Pancreas (tissue), 10 donors: ENCODE measurements at regions not wholly inside any gene's neighbourhood (a gene's known extent, or its start where the extent isn't known, plus 50 kb on each side); places are given as distances from the start of the nearest gene placed in this dataset.

Source experiments
- ATAC-seq, 4 donors: fragments of 200-7000 bp; cut with Tn5 transposase; one replicate each; pipeline versions ENCODE4 v1.8.0 to v1.9.1; 2020; ENCODE audit warnings: mild to moderate bottlenecking in 4 of 4, moderate library complexity in 4 of 4
- DNase-seq, 6 donors: peaks; one replicate each; pipeline ENCODE4 v3.0.0-alpha.2; 2020
- FAIRE-seq: peaks from 2 replicates; lab custom pipeline; 2012; peaks lifted over from hg19 to GRCh38; lab: Jason Lieb, UNC
- H3K27ac ChIP-seq, 4 donors: fragments of 200-600 bp; sonication (generic); 1 replicate in 3 of 4; 2 replicates in 1 of 4; pipeline versions ENCODE4 v1.5.0 to v1.8.0; 2020
- H3K27me3 ChIP-seq, 4 donors: fragments of 200-600 bp; one replicate each; pipeline ENCODE4 v1.8.0; 2021
- H3K36me3 ChIP-seq, 3 donors: fragments of 200-600 bp; sonication (generic) in 1 of 3; one replicate each; pipeline versions ENCODE4 v1.5.0 to v1.8.0; 2020 to 2021
- H3K4me1 ChIP-seq, 3 donors: fragments of 200-600 bp; one replicate each; pipeline ENCODE4 v1.8.0; 2021
- H3K4me3 ChIP-seq, 4 donors: fragments of 200-600 bp; sonication (generic) in 2 of 4; one replicate each; pipeline versions ENCODE4 v1.5.0 to v1.8.0; 2020 to 2021
- H3K9me3 ChIP-seq, 4 donors: fragments of 200-600 bp; one replicate each; pipeline ENCODE4 v1.8.0; 2021
- CTCF ChIP-seq, 4 donors: fragments of 200-600 bp; sonication (generic) in 3 of 4; IDR thresholded peaks; one replicate each; pipeline versions ENCODE4 v1.5.0 to v1.8.0; 2021; ENCODE audit warnings: antibody characterized with exemption in 4 of 4
- WGBS, 2 donors: extraction: QIAGEN DNeasy Blood & Tissue Kit; methylation state at CpG; one replicate each; pipeline ENCODE4 v1.1.7; 2013; 5-methylcytosine and 5-hydroxymethylcytosine counted together
- intact Hi-C, 3 donors: fragments of 100-400 bp; cut with DNase I; formaldehyde crosslinking; loops; one replicate each; pipeline versions ENCODE4 v1.11.1 to v1.14.2; 2022
- donor health status: healthy with polysubstance abuse.
- donor health status: DM: no; HTN: no; CAD: no; lungs with moderate emphysema.
- donor health status: DM: no; HTN: no; CAD: no.
- donor health status: control.
- donor health status: control.
- donor health status: Bipolar disorder and iron deficiency.
- donor health status: DM: yes; HTN: yes; CAD: no.
- donor health status: DM: no; HTN: no; CAD: no.
- donor health status: DM: no; HTN: no; CAD: no.
- donor health status: DM: yes; HTN: yes; CAD: no.

- Histone ChIP-seq H3K27ac (no peak overlapping the region), H3K36me3 (no peaks in the 10 kb centered on the region), H3K4me3 (no peak overlapping the region), H3K27me3 (peaks cover 0 to 9% (median 0%) of the 10 kb centered on the region in 4 donors), H3K9me3 (no peaks in the 10 kb centered on the region), H3K4me1 (no peaks in the 10 kb centered on the region)
- ATAC-seq (no peak), FAIRE-seq (no peak), DNase-seq (no peak)
- TF ChIP-seq CTCF (IDR thresholded peaks at IDR 0.05) = no peak
- intact Hi-C loops = no loop called here
- WGBS, 2 donors = 51 to 69% methylated on average over 8 of the region's 8 CpGs
These were observed 458.8 kb downstream of the METTL4 start for GRCh38 chr18:2112435-2113045.

GRCh38 chr18:2114289-2114688, 457.0 kb downstream of the METTL4 start:
- intact Hi-C loops = no loop called here
- Histone ChIP-seq H3K9me3 (no peaks in the 10 kb centered on the region), H3K27ac (no peak overlapping the region), H3K27me3 (peaks cover 0 to 9% (median 0%) of the 10 kb centered on the region in 4 donors), H3K4me3 (no peak overlapping the region), H3K36me3 (no peaks in the 10 kb centered on the region), H3K4me1 (no peaks in the 10 kb centered on the region)
- no peak for TF ChIP-seq CTCF (IDR thresholded peaks at IDR 0.05)
- DNase-seq = no peak
- ATAC-seq = no peak
- WGBS, 2 donors = 37 to 38% methylated on average over 2 of the region's 2 CpGs
- FAIRE-seq = no peak

GRCh38 chr18:2114765-2115164, 456.5 kb downstream of the METTL4 start:
- Histone ChIP-seq H3K27ac (no peak overlapping the region), H3K36me3 (no peaks in the 10 kb centered on the region), H3K27me3 (peaks cover 0 to 9% (median 0%) of the 10 kb centered on the region in 4 donors), H3K4me3 (no peak overlapping the region), H3K4me1 (no peaks in the 10 kb centered on the region), H3K9me3 (no peaks in the 10 kb centered on the region)
- 58 to 66% methylated on average over 4 of the region's 4 CpGs for WGBS, 2 donors
- DNase-seq (no peak), FAIRE-seq (no peak), ATAC-seq (no peak)
- intact Hi-C loops = no loop called here
- TF ChIP-seq CTCF (IDR thresholded peaks at IDR 0.05) = no peak

GRCh38 chr18:2121224-2121623, 450.1 kb downstream of the METTL4 start:
- intact Hi-C loops = no loop called here
- no peaks in the 10 kb centered on the region for H3K9me3 ChIP-seq
- no peak overlapping the region for H3K4me3 ChIP-seq
- H3K36me3 ChIP-seq = no peaks in the 10 kb centered on the region
- no peaks in the 10 kb centered on the region for H3K27me3 ChIP-seq
- 50 to 55% methylated on average over 3 of the region's 3 CpGs for WGBS, 2 donors
- DNase-seq (no peak), FAIRE-seq (no peak), ATAC-seq (no peak)
- no peak for TF ChIP-seq CTCF (IDR thresholded peaks at IDR 0.05)
- no peak overlapping the region for H3K27ac ChIP-seq
- H3K4me1 ChIP-seq = no peaks in the 10 kb centered on the region

- no peak overlapping the region for H3K27ac ChIP-seq
- H3K36me3 ChIP-seq = no peaks in the 10 kb centered on the region
- TF ChIP-seq CTCF (IDR thresholded peaks at IDR 0.05) = no peak
- no peaks in the 10 kb centered on the region for H3K27me3 ChIP-seq
- WGBS, 2 donors = 77 to 79% methylated on average over 2 of the region's 2 CpGs
- FAIRE-seq (no peak), DNase-seq (no peak), ATAC-seq (no peak)
- no peaks in the 10 kb centered on the region for H3K9me3 ChIP-seq
- H3K4me3 ChIP-seq = no peak overlapping the region
- H3K4me1 ChIP-seq = no peaks in the 10 kb centered on the region
- intact Hi-C loops = no loop called here
These were observed 448.2 kb downstream of the METTL4 start for GRCh38 chr18:2123077-2123476.
